WTC11 (cell line): ENCODE measurements at regions not wholly inside any gene's neighbourhood (a gene's known extent, or its start where the extent isn't known, plus 50 kb on each side); places are given as distances from the start of the nearest gene placed in this dataset.

Experiments
- ATAC-seq: fragments of 200-7000 bp; cut with Tn5 transposase; 2 replicates; pipeline ENCODE4 v1.10.0; 2021; ENCODE audit warnings: mild to moderate bottlenecking, moderate library complexity
- CTCF ChIA-PET: fragments of 300-600 bp; sonication (Branson Sonifier 250); formaldehyde crosslinking; loops from one replicate; lab custom pipeline; 2021; ENCODE audit warnings: antibody characterized with exemption; lab: Charles Lee
- POLR2A ChIA-PET: fragments of 350-600 bp; sonication (Branson Sonifier 250); formaldehyde crosslinking; loops from one replicate; lab custom pipeline; 2021; ENCODE audit warnings: antibody characterized with exemption; lab: Charles Lee
- DNase-seq: peaks from one replicate; pipeline ENCODE4 v3.0.0; 2021; ENCODE audit warnings: low spot score
- H3K27ac Mint-ChIP-seq: 2 replicates; pipeline ENCODE4 v1.8.0; 2021; ENCODE audit warnings: mixed read lengths
- H3K27me3 Mint-ChIP-seq: 2 replicates; pipeline ENCODE4 v1.8.0; 2021; ENCODE audit warnings: low read depth, mild to moderate bottlenecking, moderate library complexity, mixed read lengths
- H3K36me3 Mint-ChIP-seq: 2 replicates; pipeline ENCODE4 v1.8.0; 2021; ENCODE audit warnings: mixed read lengths
- H3K4me1 Mint-ChIP-seq: 2 replicates; pipeline ENCODE4 v1.8.0; 2022; ENCODE audit warnings: mixed read lengths
- H3K4me3 Mint-ChIP-seq: 2 replicates; pipeline ENCODE4 v1.8.0; 2021; ENCODE audit warnings: mild to moderate bottlenecking, moderate library complexity, mixed read lengths
- H3K9me3 Mint-ChIP-seq: 2 replicates; pipeline ENCODE4 v1.8.0; 2021; ENCODE audit warnings: mixed read lengths
- ATF3 ChIP-seq: sonication (generic); formaldehyde crosslinking; conservative IDR thresholded peaks from 2 replicates; pipeline ENCODE4 v1.8.1; 2022; ENCODE audit warnings: mild to moderate bottlenecking, missing genetic modification reagents
- ETV6 ChIP-seq: sonication (generic); formaldehyde crosslinking; IDR thresholded peaks from 2 replicates; pipeline ENCODE4 v1.8.1; 2022; ENCODE audit warnings: mild to moderate bottlenecking, missing genetic modification reagents
- FOXP4 ChIP-seq: sonication (generic); formaldehyde crosslinking; IDR thresholded peaks from 2 replicates; pipeline ENCODE4 v1.8.0; 2022; ENCODE audit warnings: mild to moderate bottlenecking, missing genetic modification reagents
- GABPB1 ChIP-seq: sonication (generic); formaldehyde crosslinking; IDR thresholded peaks from 2 replicates; pipeline ENCODE4 v1.8.1; 2023; ENCODE audit warnings: mild to moderate bottlenecking, missing genetic modification reagents
- MYBL2 ChIP-seq: sonication (generic); formaldehyde crosslinking; IDR thresholded peaks from 2 replicates; pipeline ENCODE4 v1.8.1; 2023; ENCODE audit warnings: mild to moderate bottlenecking, moderate library complexity, missing genetic modification reagents
- NFYB ChIP-seq: sonication (generic); formaldehyde crosslinking; conservative IDR thresholded peaks from 2 replicates; pipeline ENCODE4 v1.8.0; 2022; ENCODE audit warnings: low read depth, missing genetic modification reagents
- NR1H2 ChIP-seq: sonication (generic); formaldehyde crosslinking; IDR thresholded peaks from 2 replicates; pipeline ENCODE4 v1.9.0; 2021; ENCODE audit warnings: mild to moderate bottlenecking, moderate library complexity, missing genetic modification reagents
- NR3C1 ChIP-seq: sonication (generic); formaldehyde crosslinking; conservative IDR thresholded peaks from 2 replicates; pipeline ENCODE4 v1.8.1; 2023; ENCODE audit warnings: low read depth, mild to moderate bottlenecking, missing genetic modification reagents
- RELA ChIP-seq: sonication (generic); formaldehyde crosslinking; IDR thresholded peaks from 2 replicates; pipeline ENCODE4 v1.8.1; 2022; ENCODE audit warnings: missing genetic modification reagents, mild to moderate bottlenecking, borderline replicate concordance
- RORB ChIP-seq: fragments of 250-450 bp; sonication (Bioruptor Pico); IDR thresholded peaks from 2 replicates; pipeline ENCODE4 v1.9.0; 2021; ENCODE audit warnings: mild to moderate bottlenecking
- SMAD3 ChIP-seq: sonication (generic); formaldehyde crosslinking; IDR thresholded peaks from 2 replicates; pipeline ENCODE4 v1.8.0; 2022; ENCODE audit warnings: missing genetic modification reagents, mild to moderate bottlenecking, borderline replicate concordance
- SOX15 ChIP-seq: fragments of 250-450 bp; sonication (Bioruptor Pico); IDR thresholded peaks from 2 replicates; pipeline ENCODE4 v1.9.0; 2021; ENCODE audit warnings: mild to moderate bottlenecking
- SP1 ChIP-seq: sonication (generic); formaldehyde crosslinking; conservative IDR thresholded peaks from 2 replicates; pipeline ENCODE4 v1.8.1; 2022; ENCODE audit warnings: missing genetic modification reagents
- STAT6 ChIP-seq: sonication (generic); formaldehyde crosslinking; conservative IDR thresholded peaks from 2 replicates; pipeline ENCODE4 v1.8.1; 2023; ENCODE audit warnings: mild to moderate bottlenecking, low read depth, missing genetic modification reagents, moderate library complexity
- TCF7 ChIP-seq: sonication (generic); formaldehyde crosslinking; IDR thresholded peaks from 2 replicates; pipeline ENCODE4 v1.8.0; 2022; ENCODE audit warnings: mild to moderate bottlenecking, low read depth, missing genetic modification reagents, moderate library complexity
- TP53 ChIP-seq: sonication (generic); formaldehyde crosslinking; IDR thresholded peaks from 2 replicates; pipeline ENCODE4 v1.8.1; 2023; ENCODE audit warnings: mild to moderate bottlenecking, missing genetic modification reagents
- USF1 ChIP-seq: sonication (generic); formaldehyde crosslinking; IDR thresholded peaks from 2 replicates; pipeline ENCODE4 v1.8.0; 2022; ENCODE audit warnings: mild to moderate bottlenecking, missing genetic modification reagents
- USF2 ChIP-seq: sonication (generic); formaldehyde crosslinking; IDR thresholded peaks from 2 replicates; pipeline ENCODE4 v1.8.1; 2023; ENCODE audit warnings: mild to moderate bottlenecking, missing genetic modification reagents, moderate library complexity
- ZBTB21 ChIP-seq: sonication (generic); formaldehyde crosslinking; IDR thresholded peaks from 2 replicates; pipeline ENCODE4 v1.8.1; 2023; ENCODE audit warnings: mild to moderate bottlenecking, missing genetic modification reagents, borderline replicate concordance
- ZNF121 ChIP-seq: sonication (generic); formaldehyde crosslinking; IDR thresholded peaks from 2 replicates; pipeline ENCODE4 v1.8.0; 2023; ENCODE audit warnings: missing genetic modification reagents

- TF ChIP-seq ZBTB21, result no peak
- TF ChIP-seq ATF3 (CRISPR knock-in tag), result no peak
- TF ChIP-seq SOX15 (CRISPR knock-in tag), result no peak
- no peak for TF ChIP-seq NR3C1 (CRISPR knock-in tag)
- TF ChIP-seq FOXP4, result no peak
- no peak for TF ChIP-seq ZNF121 (CRISPR knock-in tag)
- no peak for TF ChIP-seq RELA
- no peak for TF ChIP-seq GABPB1 (CRISPR knock-in tag)
- TF ChIP-seq TP53 (CRISPR knock-in tag), result no peak
- no peak for TF ChIP-seq ETV6 (CRISPR knock-in tag)
- TF ChIP-seq USF1 (CRISPR knock-in tag), result no peak
- no peak for TF ChIP-seq TCF7 (CRISPR knock-in tag)
- no peak for TF ChIP-seq SP1 (CRISPR knock-in tag)
- TF ChIP-seq NFYB (CRISPR knock-in tag), result no peak
- TF ChIP-seq STAT6 (CRISPR knock-in tag), result no peak
- no peak for TF ChIP-seq RORB (CRISPR knock-in tag)
- TF ChIP-seq MYBL2 (CRISPR knock-in tag), result no peak
- TF ChIP-seq NR1H2 (CRISPR knock-in tag), result no peak
- Mint-ChIP-seq H3K9me3 (peaks cover 5% of the 10 kb centered on the region), H3K27me3 (no peaks in the 10 kb centered on the region), H3K4me3 (no peak overlapping the region), H3K27ac (no peak overlapping the region), H3K4me1 (no peaks in the 10 kb centered on the region; the same call in 1 of the 2 replicates), H3K36me3 (no peaks in the 10 kb centered on the region)
- ATAC-seq (no peak), DNase-seq (no peak)
- ChIA-PET CTCF (interaction anchor here (1.8 kb wide), 1 partner anchor 87 kb away, joined by 4 read pairs; no protein-coding TSS in a partner anchor), POLR2A (no interaction called here)
Observed at GRCh38 chr10:11670381-11670780, 58.9 kb upstream of the USP6NL start.

GRCh38 chr10:11668847-11669610 lies 57.6 kb upstream of the USP6NL start:
- no peaks in the 10 kb centered on the region for H3K36me3 Mint-ChIP-seq
- POLR2A ChIA-PET, result no interaction called here
- TF ChIP-seq SMAD3 (CRISPR knock-in tag) (no peak), NR1H2 (CRISPR knock-in tag) (no peak), FOXP4 (no peak), USF2 (CRISPR knock-in tag) (no peak)
- TF ChIP-seq, all 79 proteins: peak for 0

More at GRCh38 chr10:11668847-11669610, 57.6 kb upstream of the USP6NL start:
- ATAC-seq (no peak), DNase-seq (no peak)
- CTCF ChIA-PET, result interaction anchor here (1.7 to 1.8 kb wide), 2 partner anchors 89 to 174 kb away, joined by 4 to 5 read pairs; no protein-coding TSS in a partner anchor
- Mint-ChIP-seq H3K9me3 (peaks cover 5% of the 10 kb centered on the region), H3K27ac (peak overlapping the region; percentile 19; the same call in 1 of the 2 replicates), H3K4me1 (no peaks in the 10 kb centered on the region; the same call in 1 of the 2 replicates), H3K4me3 (no peak overlapping the region), H3K27me3 (no peaks in the 10 kb centered on the region)
